DMS53 treated with DMSO at 0.1 percent for 48 hours (cell line): ENCODE measurements at regions not wholly inside any gene's neighbourhood (a gene's known extent, or its start where the extent isn't known, plus 50 kb on each side); places are given as distances from the start of the nearest gene placed in this dataset.
A peak's percentile ranks its signal among the peaks of the same experiment; 100 is the strongest.
"Not testable (repeated sequence)": the region's sequence is repeated elsewhere in the genome, so short reads cannot be mapped to it uniquely, and the experiment has no call there.

Experiments used
- DNase-seq: peaks from one replicate; lab custom pipeline; 2025; ENCODE audit not compliant: unreplicated experiment; lab: John Stamatoyannopoulos, UW

DNA sequence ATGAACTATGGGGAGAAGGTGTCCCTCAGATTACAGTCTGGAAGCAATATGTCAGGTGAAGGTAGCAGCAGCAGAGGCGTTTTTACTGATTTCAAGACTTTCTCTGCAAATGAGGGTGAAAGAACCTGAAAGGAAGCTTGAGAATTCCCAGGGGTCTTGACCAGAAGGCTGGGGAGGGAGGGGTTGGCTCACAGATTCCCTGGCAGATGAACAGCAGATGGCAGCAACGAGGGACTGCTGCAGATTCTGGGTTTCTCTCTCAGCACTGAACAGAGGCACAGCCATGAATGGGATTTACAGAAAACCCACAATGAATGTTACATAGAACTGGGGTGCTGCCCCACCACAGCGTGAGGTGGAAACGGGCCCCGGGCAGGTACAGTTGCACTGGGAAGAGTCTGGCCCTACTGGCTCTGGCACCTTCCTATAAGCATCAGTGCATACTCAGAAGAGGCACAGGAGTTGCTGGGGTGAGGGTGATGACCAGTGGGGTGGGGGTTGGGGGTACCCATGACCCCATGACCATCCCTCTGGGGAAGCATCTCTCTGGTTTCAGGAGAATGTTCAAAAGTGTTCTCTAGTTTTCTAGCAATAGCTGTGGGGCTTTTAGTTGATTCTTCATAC, 317.8 kb downstream of the SH2D4B start:
- DNase-seq = peak; percentile 0

DNA sequence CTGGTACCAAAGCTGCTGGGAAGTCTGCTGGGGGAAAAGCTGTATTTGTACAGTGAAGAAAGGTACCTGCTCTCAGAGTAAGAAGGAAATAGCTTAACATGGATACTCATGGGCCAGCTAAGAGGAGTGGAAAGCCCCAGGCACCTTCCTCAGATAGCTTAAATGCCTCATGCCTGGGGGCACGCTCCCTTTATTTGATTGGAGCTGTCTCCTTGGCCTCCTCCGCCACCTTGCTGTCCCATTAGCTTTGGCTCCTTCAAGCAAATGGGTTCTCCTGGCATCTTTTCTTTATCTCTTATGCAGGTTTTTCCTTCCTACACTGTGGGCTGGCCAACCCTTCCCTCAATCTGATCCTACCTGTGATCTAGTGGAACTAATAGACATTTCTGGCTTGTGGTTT, 318.5 kb downstream of the SH2D4B start:
- DNase-seq = no peak

DNA sequence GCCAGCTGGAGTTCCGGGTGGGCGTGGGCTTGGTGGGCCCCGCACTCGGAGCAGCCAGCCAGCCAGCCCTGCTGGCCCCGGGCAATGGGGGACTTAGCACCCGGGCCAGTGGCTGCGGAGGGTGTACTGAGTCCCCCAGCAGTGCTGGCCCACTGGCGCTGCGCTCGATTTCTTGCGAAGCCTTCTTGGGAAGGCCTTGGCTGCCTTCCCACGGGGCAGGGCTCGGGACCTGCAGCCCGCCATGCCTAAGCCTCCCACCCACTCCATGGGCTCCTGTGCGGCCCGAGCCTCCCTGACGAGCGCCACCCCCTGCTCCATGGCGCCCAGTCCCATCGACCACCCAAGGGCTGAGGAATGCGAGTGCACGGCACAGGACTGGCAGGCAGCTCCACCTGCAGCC, 321.6 kb downstream of the SH2D4B start:
- not testable (repeated sequence) for DNase-seq

DNA sequence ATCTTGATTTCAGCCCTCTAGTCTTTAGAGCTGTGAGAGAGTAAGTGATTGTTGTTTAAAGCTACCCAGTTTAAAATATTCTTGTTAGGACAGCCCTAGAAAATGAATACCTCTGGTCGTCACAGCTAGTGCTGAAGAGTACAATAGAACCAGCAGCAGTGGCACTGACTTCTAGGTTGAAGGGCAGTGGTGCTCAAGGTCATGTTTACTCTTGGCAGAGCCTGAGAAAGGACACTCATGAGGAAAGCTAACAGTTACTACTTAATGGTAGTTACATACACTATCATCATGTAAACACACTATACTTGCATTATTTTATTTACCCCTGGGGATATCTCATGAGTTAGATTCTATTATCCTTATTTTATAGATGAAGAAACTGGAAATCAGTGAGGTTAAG, 323.0 kb downstream of the SH2D4B start:
- no peak for DNase-seq

DNA sequence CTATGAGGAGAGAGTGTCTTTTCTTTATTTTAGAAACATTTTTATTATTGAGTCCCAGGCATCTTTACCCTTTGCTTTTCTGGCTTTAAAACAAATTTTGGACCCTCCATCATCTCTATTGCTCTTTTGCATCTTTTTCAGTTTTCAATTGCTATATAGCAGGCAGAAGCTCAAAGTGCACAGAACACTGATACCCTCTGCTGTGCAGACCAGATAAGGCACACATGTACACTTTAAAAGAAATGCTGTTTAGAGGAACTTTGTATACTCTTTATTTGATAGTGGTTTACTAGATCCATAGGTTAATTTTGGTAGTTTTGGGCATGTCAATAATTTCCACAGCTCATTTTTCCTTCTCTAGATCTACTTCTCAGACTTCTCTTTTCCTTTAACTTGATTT, 324.2 kb downstream of the SH2D4B start:
- DNase-seq = no peak

DNA sequence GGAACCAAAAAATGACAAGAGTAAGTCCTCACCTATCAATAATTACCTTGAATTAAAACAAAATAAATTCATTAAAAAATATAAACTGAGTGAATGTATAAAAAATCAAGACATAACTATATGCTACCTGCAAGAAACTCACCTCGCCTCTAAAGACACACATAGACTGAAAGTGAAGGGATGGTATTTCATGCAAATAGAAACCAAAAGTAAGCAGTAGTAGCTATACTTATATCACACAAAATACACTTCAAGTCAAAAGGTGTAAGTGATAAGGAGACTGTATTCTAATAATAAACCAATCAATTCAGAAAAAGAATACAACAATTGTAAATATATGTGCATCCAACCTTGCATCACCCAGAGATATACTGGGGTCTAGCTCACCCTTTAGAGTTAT, 332.6 kb downstream of the SH2D4B start:
- DNase-seq = no peak

DNA sequence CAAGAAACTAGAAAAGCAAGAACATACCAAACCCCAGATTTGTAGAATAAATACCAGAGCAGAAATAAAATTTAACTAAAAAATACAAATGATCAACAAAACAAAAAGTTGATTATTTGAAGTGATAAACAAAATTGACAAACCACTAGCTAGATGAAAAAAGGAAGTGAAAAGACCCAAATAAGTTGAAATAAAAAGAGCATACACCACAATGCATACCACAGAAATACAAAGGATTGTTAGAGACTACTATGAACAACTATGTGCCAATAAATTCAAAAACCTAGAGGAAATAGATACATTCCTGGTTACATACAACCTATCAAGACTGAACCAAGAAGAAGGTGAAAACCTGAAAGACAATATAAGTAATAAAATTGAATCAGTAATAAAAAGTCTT, 333.4 kb downstream of the SH2D4B start:
- DNase-seq = no peak

DNA sequence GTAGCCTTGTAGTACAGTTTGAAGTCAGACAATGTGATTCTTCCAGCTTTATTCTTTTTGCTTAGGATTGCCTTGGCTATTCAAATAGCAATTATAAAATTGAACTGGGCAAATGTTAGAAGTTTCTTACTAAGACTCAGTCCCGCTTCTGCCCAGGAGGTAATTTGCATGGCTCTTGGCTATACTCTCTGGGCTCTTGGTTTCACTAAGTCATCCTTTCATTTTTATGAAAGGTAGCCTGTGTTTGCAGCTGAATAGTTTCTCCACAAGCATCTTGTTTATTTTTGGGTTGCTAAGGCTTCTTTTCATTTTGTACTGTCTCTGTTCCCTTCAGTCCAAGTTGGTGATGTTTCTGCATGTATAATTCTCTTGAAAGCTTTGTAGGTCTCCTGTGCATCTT, 340.6 kb downstream of the SH2D4B start:
- DNase-seq = no peak

DNA sequence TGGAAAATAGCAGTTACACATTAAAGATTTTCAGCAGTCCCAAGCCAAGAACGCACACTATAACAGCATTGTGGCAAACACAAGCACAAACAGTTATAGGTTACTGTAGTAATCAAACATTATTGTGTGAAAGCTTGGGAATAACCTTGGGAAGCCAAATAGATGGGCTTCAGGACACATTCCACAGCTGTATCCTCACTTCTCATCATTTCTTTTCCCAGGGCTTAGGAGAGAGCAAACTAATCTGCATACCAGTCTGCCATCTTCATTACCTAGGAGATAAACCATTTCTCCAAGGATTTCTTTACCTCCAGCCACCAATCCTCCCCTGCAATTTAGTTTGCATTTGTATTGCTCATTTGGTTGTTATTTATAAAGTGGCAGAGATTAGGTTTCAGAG, 352.4 kb downstream of the SH2D4B start:
- DNase-seq = no peak

DNA sequence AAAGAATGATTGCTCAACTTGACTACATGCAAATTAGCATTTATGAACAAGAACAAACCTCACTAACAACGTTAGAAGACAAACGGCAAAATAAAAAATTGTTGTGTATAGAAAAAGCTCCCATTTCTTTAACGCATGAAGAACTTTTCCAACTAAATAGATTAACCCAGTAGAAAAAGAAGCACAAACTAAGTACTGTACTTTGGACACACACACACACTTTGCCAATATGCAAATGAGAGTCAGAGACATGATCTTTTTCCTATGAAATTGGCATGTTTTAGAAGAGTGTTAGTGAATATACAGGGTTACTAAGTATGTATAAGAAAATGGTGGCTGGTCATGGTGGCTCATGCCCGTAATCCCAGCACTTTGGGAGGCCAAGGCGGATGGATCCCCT, 355.6 kb downstream of the SH2D4B start:
- DNase-seq = no peak

DNA sequence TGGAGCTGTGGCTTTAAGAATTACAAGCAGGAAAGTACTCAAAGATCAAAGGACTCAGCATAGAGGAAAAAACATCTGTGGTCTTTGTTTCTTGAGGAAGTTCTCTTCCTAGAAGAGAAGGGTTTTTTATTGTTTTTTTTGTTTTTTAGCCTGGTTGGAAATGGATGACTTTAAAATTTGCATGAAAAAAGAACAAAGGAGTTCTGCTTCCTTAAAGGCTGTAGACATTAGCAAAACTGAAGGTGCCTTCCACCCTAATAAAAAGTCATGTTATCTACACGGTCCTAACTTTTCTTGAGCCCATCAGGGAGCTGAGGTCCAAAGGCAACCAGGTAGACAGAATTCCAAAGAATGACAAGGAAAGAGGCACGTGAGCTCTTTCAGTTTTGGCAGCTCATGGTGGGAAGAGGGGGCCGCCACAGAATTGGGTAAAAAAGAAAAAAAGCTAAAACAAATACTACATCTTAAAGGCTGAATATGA, 356.6 kb downstream of the SH2D4B start:
- DNase-seq = no peak

DNA sequence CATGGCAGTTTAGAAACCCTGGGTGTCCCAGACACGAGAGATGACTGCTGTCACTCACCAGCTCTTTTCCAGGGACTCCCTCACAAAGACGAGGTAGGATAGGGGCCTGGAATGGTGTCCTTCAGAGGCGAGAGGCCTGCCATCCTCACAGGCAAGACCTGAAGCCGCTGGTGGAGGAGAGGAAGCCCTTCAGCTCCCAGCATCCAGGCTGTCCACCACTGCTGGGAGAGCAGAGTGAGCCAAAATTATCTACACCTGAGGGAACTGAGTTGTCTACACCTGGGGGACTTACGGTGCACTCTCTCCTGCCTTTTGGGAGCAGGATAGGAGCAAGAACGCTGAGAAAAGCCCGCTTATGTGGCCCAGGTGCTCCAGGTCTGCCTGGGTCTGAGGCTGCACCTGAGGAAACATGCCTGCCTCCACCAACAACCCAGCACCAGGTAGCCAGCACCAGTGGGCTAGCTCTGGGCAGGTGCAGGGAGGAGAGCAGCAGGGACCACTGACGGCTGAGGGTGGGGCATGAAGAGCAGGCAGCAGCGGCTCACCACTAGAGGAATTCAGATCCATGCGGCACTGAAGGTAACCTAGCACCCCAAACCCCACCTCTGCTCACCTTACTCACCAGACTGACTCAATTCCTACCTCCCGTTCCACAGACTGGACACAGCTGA, 357.2 kb downstream of the SH2D4B start:
- DNase-seq = no peak

DNA sequence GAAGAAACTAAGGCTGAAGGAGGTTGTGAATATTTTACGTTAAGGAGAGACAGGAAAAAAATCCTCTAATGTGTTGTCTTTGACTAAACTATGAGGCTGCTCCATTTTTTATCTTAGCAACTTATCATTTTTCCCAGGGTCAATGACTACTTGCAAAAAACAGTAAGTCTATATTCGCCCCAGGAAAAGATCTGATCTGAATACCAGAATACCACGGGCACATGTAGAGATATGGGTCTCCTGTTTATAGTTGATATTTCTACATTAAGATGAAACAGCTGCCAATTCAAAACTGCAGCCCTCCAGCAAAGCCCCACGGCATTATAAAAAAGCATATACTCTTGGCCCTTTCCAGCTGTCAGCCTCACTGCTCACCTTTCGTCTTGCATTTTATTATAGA, 358.4 kb downstream of the SH2D4B start:
- no peak for DNase-seq

DNA sequence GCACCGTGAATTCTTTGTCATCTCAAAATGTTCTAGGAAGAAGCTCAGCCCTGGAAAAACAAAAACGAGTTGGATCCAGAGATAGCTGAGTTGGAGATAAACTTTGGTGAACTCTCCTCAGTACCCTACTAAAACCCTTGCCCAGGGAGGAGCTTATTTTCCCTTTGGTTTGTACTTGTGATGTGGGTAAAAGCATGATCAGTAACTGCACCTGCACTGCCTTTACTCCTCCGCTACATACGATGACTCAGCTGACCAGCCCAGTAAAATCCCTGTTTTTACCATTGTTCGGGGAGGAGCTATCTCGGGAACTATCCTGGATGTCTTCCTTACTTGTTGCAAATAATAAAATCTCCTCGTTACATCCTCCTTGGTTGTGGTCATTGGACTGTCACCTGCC, 359.3 kb downstream of the SH2D4B start:
- no peak for DNase-seq

DNA sequence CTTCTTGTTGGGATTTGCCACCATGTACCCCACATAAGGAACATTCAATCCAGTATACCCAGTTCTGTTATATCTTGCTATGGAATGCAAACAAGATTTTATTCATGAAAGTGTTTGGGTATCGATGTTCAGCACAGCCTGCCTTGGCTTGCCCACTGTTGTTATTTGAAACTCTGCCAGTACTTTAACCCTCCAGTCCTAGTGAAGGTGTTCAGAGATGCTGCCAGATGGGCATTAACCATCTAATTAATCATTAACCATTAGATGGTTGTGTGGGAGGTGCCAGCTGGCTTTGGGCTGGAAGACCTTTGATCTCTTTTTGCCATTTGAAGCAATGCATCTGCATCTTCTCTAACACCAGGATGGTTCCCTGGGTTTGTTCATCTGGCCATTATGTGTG, 363.0 kb downstream of the SH2D4B start:
- DNase-seq = peak; percentile 66

DNA sequence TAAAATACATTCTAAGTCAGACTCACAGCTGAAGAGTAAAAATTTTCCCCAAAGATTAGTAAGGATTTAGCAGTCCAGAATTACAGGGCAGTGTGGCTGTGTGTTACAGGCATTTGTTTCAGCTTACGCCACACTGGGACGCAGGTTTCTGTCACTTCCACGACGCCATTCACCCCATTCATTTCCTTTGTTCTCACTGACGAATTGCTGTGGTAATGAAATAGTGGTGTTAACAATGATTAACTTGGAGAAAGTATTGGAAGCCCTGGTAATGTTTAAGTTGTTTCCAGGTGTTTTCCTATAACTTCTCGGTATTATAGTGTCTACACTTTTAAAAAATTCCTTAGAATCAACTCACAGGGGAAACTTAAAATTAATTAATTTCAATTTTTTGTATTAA, 370.9 kb downstream of the SH2D4B start:
- DNase-seq = no peak

DNA sequence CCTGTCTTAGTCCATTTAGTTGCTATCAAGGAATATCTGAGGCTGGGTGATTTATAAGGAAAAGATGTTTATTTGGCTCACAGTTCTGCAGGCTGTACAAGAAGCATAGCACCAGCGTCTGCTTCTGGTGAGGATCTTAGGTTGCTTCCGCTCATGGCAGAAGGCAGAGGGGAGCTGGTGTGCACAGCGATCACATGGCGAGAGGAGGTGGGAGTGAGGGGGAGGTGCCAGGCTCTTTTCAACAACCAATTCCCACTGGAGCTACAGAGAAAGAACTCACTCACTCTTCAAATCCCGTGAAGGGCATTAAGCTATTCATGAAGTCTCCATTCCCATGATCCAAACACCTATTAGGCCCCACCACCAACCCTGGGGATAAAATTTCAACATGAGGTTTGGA, 371.6 kb downstream of the SH2D4B start:
- DNase-seq = no peak

DNA sequence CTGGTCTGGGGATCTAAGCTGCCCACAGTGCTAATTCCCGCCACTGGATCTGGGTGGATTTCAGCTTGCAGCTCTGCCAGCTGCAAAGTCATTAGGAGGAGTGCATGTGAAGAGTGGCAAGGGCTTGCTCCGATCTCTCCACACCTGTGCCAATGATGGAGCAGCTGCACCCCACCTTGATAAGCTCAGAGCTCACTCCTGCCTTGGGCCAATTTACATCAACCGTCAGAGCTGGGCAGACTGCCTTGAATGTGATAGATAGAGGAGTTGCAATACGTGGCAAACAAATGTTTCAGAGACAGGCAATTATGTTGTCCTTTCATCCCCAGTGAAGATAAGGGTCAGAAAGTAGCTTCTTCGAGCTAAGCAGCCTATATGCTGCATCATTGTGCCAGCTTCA, 379.9 kb downstream of the SH2D4B start:
- DNase-seq = no peak

DNA sequence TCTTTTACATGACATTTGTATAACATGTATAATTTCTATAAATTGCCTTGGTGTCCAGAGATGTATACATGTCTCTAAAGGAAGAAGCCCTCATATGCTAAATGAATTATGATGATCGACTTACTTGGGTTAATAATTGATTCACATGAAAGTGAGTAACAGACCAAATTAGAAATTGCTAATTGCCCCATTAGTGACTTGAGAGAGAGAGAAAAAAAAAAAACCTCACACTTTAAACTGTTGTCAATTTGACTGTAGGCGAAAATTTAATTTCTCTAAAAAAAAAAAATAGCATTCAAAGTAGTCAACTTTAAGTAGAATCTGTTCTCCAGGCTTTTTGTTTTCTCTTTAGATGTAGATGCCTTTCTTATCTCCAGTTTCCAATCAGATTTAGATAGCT, 383.3 kb downstream of the SH2D4B start:
- DNase-seq = no peak

DNA sequence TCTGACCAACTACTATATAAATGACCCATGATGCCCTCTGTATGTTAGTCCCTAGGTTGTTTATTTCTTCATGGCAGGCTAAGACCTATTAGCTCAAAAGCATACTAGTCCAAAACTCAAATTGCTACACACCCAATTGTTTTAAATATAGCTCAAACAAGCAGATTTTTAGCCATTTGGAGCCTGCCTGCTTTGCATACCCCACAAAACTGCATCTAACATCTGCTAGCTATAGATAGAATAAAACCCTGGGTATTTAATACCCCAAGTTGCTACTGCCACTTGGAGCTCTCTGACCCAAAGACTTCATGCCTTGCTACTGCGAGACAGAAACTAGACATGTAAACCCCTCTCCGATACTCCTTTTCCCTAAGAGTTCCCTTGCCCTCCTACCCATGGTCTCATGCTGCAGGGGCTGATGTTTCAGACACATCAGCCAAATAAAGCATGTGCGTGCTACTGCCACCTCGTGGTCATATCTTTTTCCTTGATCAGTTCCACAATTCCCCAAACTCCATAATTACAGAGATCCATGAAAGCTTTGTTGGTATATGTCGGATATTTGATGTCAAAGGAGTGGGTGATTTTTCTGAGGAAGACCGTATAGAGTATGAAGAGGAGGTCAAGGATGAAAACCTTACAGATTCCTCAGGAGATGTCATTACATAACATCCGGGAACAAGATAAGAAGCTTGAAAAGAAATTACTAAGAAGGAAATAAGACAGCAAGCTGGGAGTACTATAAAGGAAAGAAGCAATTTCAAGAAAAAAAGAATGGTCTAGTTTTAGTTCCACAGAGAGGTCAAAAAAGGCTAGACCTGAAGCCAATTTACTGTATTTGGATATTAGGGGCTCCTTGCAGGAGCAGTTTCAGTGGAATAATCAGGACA, 386.6 kb downstream of the SH2D4B start:
- peak; percentile 35 for DNase-seq

DNA sequence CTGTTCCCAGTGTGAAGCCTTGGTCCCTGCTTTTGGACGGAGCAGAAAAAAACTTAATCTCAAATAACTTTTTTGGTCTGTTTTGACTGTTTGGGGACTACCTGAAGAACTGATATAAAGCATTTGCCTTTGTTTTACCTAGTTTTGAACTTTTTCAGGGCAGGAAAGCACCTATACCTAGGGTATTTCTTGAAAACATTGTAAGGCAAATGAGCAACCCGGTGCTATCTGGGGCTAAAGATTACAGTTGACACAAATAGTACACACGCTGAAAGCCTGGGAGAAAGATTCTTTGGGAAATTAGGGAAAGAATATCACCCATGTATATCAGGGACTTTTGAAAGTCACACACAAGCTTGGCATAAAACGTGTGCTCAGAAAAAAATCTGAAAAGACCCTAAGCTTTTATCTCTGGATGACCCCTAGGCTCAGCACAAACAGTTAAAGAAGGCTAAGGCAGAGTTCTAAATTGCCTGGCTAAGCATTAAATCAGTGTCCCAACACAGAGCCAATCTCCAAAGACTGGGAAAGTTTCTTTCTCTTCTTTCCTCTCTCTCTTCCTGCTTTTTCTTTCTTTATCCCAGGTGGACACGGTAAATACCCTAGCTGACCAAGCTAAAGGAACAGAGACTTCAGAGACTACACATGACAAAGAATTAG, 389.8 kb downstream of the SH2D4B start:
- DNase-seq = no peak

DNA sequence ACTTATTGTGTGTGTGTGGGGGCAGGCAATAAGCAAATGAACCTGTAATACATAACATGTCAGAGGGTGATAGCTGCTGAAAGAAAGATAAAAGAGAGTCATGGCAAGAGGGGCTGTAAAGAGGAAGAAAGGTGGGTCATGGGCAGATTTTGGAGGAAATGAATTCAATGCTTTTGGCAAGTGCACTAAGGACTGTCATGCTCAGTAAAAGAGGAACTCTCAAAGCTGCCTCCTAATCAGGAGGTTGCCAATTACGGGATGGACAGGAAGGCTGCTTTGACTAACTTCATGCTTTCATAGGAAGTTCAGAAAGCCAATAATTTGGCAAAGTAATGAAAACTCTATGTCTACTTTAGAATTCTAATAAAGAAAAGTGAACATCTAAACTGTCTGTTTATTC, 401.2 kb downstream of the SH2D4B start:
- DNase-seq = no peak
